GM19351 (cell line): ENCODE measurements at regions not wholly inside any gene's neighbourhood (a gene's known extent, or its start where the extent isn't known, plus 50 kb on each side); places are given as distances from the start of the nearest gene placed in this dataset.

Experiments used
- ATAC-seq: cut with Tn5 transposase; IDR thresholded peaks from one replicate; pipeline ENCODE4 v1.9.1; 2021; ENCODE audit warnings: mild to moderate bottlenecking, moderate library complexity; ENCODE audit not compliant: unreplicated experiment

- ATAC-seq = no peak
Observed at GRCh38 chr3:59451800-59452746, 402.2 kb upstream of the CFAP20DC start.

- peak; percentile 94 for ATAC-seq
Observed at GRCh38 chr3:59450946-59451763, 401.3 kb upstream of the CFAP20DC start.

- no peak for ATAC-seq
Observed at GRCh38 chr3:59450437-59450836, 400.6 kb upstream of the CFAP20DC start.

DNA sequence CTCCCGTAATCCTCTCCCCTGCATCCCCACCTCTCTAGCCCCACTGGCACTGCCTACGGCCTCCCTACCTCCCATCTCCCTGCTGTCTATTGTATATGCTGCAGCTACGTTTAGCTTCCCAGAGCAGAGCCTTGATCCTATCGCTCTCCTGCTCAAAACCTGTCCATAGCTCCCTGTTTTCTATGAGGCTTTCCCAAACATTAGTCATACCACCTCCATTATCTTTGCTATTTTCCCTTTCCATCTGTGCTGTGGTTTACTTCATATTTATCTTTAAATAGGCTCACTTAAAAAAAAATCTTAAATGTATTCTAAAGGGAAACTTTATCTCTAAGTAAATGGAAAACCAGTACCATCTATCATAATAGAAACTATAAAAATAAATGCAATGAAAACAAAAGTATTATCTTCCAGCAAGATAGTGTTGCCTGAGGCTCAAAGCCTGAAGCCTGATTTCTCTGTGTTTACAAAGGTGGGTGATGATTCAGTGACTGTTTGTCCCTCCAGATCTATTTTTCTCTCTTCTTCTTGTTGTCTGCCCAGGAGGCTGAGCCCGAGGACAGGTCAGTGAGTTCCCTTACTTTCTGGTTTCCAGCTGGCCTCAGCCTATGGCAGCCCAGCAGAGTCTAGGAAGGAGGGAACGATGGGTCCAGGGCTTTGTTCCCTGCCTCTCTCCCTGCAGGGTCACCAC, 397.1 kb upstream of the CFAP20DC start:
- no peak for ATAC-seq

- no peak for ATAC-seq
Observed at GRCh38 chr3:59444676-59445075, 394.9 kb upstream of the CFAP20DC start.

- ATAC-seq = no peak
Observed at GRCh38 chr3:59444294-59444671, 394.5 kb upstream of the CFAP20DC start.

DNA sequence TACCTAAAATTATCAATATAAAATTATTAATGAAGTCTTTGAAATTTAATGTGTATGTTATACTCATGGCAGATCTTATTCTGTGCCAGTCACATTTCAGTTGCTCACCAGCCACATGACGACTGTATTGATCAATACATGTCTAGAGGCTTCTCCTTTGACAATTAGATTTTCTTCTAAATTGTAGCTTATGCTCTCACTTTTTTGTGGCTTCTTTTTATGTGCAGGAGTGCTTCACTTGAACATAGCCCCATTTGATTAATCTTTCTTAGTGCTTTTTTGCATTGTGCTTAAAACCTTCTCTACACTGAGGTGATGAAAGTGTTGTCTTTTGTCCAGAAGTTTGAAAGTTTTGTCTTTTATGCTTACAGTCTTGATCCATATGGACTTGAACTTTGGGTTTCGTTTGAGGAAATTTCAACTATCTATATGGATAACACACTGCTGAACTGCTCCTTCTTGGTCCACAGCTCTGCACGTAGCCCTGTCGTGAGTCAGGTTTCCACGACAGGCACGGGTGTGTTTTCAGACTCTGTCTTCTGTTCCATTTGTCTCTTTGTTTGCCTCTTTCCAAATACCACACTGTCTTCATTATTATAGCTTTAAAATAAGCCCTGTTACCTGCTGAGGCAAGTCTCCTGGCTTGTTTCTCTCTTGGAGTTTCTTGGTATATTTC, 393.9 kb upstream of the CFAP20DC start:
- no peak for ATAC-seq

DNA sequence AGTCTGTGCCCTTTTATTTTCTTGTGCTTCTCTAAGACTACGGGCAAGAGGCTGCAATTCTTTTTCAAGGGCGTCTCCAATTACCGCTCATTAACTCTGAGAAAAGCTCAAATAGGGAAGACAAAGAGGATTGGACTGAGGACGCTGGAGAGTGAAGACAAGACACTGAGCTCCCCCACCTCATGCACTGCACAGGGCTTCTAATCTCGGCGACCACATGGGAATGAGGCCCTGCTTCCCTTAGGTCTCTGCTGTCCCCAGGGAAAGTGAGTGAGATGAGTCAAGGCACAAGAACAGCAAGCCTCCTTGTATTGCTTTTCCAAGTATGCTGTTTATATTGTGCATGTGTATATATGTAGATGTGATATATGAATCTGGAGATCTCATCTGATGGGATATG, 392.2 kb upstream of the CFAP20DC start:
- ATAC-seq = no peak

DNA sequence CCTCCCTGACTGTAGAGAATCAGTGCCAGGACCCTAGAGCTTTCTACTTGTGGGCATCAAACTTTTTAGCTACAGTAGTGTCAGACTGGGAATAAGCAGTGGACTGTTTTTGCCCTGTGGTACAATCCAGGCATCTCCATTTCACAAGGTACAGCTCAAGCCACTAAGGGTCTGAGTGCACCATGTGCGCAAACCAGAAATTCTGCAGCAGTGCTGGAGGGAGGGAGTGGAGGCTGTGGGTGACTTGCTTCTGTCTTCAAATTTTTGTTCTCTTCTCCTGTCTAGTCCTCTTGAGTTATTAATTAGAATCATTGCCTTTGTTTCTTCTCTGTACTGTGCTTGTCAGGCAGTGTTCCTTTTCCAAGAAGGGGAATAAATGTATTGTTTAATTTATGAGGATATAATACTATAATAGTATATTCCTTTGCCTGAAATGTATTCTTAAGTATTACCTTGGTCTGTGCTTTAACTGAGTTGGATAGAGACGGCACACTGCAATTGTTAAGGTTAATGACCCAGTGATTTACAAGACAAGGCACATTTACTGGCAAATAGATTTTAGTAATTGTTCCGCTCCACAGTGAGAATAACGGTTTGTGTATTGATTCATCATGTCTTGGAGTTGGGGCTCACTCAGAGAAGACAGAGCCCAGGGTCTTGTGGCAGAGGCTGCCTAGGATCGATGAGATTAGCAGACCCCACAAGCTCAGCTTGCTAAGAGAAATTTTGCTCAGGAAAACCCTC, 390.6 kb upstream of the CFAP20DC start:
- ATAC-seq = no peak

DNA sequence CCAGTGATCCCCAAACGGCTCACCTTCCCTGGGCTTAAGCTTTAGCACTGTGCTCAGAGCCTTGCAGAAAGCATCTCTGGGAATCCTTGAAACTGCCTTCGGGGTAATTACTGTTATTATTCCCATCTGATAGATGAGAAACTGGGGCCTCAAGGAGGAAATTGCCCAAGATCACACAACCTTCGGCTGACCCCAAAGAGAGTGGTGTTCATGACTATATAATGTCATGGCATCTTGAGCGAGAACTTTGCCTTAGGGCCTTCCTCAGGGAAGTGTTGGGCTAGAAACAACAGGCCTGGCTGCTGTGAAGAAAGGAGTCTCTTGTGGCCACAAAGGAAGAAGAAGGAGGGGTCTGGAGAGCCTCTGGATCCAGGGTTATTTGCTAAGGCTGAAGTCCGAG, 388.7 kb upstream of the CFAP20DC start:
- ATAC-seq = no peak

GRCh38 chr3:59436164-59436958, 386.5 kb upstream of the CFAP20DC start:
- no peak for ATAC-seq

DNA sequence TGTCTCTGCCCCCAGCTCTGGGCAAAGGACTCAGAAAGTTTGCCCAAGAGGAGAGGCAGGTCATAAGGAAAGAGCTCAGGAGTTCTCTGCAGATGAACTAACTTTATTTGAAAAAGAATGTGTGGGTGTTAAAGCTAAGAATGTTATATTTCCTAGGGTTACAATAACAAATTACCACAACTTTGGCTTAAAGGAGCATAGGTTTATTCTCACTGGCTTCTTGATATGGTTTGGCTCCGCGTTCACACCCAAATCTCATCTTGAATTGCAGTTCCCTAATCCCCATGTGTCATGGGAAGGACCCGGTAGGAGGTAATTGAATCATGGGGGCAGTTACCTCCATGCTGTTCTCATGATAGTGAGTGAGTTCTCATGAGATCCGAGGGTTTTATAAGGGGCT, 383.7 kb upstream of the CFAP20DC start:
- ATAC-seq = no peak

- ATAC-seq = no peak
Observed at GRCh38 chr3:59432665-59433064, 382.8 kb upstream of the CFAP20DC start.

DNA sequence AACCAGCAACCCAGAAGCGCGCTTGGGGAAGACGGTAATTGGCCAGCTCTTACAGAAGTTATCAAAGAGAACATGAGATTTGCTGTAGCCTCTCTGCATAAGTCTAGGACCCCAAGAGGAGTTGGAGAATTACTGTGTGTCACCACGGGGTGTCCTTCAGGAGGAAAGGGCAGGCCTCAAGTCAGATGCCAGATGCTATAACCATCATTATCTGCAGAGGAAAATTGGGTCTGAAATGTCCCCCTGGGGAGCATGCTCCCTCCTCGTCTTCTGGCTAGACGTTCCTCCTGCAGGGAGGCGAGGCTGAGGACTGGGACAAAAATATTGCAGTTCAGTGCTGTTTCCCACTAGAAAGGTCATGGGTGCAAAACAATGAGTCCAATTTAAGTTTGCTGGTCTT, 380.5 kb upstream of the CFAP20DC start:
- no peak for ATAC-seq

DNA sequence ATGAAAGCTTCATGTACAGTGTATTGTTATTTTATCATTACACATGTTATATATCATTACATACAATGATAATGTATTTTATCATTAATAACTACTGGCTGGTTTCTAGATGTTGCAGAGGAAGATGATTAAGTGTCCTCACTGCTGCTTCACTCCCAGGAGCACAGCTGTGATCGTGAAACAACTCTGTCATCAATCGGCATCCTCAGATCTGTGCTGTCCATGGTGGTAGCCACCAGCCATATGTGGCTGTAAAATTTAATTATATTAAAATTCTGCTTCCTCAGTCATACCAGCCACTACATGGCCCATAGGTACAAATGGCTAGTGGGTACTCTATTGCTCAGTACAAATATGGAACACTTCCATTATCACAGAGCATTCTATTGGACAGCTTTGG, 379.4 kb upstream of the CFAP20DC start:
- no peak for ATAC-seq

DNA sequence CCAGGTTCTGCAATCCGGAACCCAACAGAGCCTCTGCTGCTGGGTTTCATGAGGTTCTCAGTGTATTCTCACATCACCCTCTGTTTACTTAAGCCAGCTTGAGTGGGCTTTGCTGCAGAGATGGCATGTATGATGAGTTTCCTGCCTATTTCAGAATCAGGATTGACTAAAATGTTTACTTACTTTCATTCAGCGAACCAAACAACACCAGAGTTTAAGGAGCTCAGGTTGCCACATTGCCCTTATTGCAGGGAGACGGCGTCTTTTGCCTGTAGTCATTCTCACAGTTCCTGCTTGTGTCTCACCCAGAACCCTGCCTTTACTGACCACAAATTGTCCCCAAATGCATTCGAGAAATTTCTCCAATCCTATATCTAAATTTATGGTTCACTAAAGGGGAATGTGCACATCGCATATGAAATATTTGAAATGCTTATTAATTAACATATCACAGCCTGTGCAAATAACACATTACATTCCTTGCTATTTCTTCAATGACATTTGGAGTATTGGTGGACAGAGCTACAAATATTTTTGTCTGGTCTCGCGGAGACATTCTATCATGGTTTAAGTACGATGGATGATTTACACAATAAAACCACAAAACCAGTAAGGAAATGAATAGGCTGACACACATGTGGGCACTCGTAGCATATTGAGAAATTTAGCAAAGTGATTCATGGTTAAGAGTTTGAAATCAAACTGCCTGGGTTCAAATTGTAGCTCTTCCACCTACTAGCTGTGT, 377.2 kb upstream of the CFAP20DC start:
- ATAC-seq = no peak

DNA sequence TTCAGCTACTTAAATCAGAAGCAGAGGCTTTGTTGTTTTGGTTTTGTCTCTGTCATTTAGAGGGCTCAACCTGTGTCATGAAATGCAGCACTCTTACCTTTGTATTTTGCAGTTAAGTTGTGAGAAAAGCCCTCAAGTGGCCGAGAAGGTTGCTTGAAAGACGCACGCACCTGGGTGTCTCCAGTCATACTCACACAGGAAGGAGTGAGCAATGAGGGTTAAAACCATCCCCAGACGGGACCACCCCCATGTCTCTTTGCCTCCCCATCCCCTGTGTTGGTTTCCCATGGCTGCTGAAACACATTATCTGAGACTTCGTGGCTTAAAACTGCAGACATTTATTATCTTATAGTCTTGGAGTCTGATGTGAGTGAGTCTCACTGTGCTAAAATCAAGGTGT, 376.1 kb upstream of the CFAP20DC start:
- ATAC-seq = peak; percentile 64

GRCh38 chr3:59425371-59425770, 375.5 kb upstream of the CFAP20DC start:
- no peak for ATAC-seq
